Neural cell (in vitro differentiated cells): ENCODE measurements at regions not wholly inside any gene's neighbourhood (a gene's known extent, or its start where the extent isn't known, plus 50 kb on each side); places are given as distances from the start of the nearest gene placed in this dataset.

ENCODE experiments used
- CTCF ChIP-seq: fragments of 450-650 bp; IDR thresholded peaks from 2 replicates; pipeline ENCODE4 v1.5.1; 2014; ENCODE audit warnings: antibody characterized with exemption, mild to moderate bottlenecking, moderate library complexity; ENCODE audit not compliant: poor library complexity, severe bottlenecking
- TAF1 ChIP-seq: IDR thresholded peaks from 2 replicates; pipeline ENCODE4 v1.6.1; 2012; ENCODE audit warnings: low read depth

GRCh38 chr11:111095327-111095726, 150.2 kb upstream of the POU2AF2 start:
- TF ChIP-seq CTCF (no peak), TAF1 (no peak)
